ENCODE measurements at regions not wholly inside any gene's neighbourhood (a gene's known extent, or its start where the extent isn't known, plus 50 kb on each side); places are given as distances from the start of the nearest gene placed in this dataset.

DNA sequence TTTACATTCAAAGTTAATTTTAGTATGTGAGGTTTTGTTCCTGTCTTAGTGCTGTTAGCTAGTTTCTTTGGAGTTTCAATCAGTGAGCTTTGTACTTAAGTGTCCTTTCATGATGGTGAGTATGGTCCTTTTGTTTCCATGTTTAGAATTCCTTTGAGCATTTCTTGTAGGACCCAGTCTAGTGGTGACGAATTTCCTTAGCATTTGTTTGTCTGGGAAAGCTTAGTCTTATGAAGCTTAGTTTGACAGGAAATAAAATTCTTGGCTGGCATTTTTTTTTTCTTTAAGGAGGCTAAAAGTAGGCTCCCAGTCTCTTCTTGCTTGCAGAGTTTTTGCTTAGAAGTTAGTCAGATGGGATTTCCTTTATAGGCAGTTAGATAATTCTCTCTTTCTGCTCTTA lies 209.2 kb upstream of the SEMA3C start:
- Histone ChIP-seq H2AFZ (ENCODE audit: low read length) (no peak overlapping the region), H4K20me1 (ENCODE audit: insufficient read depth, low read length) (no peaks in the 10 kb centered on the region), H3F3A (ENCODE audit: insufficient read depth, low read length) (no peaks in the 10 kb centered on the region), H3K36me3 (ENCODE audit: insufficient read depth, low read length) (no peaks in the 10 kb centered on the region), H3K4me3 (ENCODE audit: low read depth, low read length, poor library complexity, severe bottlenecking) (no peak overlapping the region), H3K79me2 (ENCODE audit: insufficient read depth, low read length) (no peaks in the 10 kb centered on the region), H3K4me2 (ENCODE audit: low read length) (no peak overlapping the region), H3K9me3 (ENCODE audit: low read length) (no peaks in the 10 kb centered on the region), H3K9ac (ENCODE audit: low read length) (no peak overlapping the region), H3K27ac (ENCODE audit: low read depth, low read length, poor library complexity, severe bottlenecking) (no peak overlapping the region), H3K27me3 (ENCODE audit: insufficient read depth, low read length) (no peaks in the 10 kb centered on the region), H3K4me1 (ENCODE audit: insufficient read depth, low read length, severe bottlenecking) (no peaks in the 10 kb centered on the region), H3K9me2 (ENCODE audit: low read depth, low read length) (no peaks in the 10 kb centered on the region)
- TF ChIP-seq, protein P1, sequence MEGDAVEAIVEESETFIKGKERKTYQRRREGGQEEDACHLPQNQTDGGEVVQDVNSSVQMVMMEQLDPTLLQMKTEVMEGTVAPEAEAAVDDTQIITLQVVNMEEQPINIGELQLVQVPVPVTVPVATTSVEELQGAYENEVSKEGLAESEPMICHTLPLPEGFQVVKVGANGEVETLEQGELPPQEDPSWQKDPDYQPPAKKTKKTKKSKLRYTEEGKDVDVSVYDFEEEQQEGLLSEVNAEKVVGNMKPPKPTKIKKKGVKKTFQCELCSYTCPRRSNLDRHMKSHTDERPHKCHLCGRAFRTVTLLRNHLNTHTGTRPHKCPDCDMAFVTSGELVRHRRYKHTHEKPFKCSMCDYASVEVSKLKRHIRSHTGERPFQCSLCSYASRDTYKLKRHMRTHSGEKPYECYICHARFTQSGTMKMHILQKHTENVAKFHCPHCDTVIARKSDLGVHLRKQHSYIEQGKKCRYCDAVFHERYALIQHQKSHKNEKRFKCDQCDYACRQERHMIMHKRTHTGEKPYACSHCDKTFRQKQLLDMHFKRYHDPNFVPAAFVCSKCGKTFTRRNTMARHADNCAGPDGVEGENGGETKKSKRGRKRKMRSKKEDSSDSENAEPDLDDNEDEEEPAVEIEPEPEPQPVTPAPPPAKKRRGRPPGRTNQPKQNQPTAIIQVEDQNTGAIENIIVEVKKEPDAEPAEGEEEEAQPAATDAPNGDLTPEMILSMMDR (IDR thresholded peaks at IDR 0.05; ENCODE audit: low read length) = no peak
- TF ChIP-seq EZH2 (IDR thresholded peaks at IDR 0.05; ENCODE audit: borderline replicate concordance, low read length) = no peak

DNA sequence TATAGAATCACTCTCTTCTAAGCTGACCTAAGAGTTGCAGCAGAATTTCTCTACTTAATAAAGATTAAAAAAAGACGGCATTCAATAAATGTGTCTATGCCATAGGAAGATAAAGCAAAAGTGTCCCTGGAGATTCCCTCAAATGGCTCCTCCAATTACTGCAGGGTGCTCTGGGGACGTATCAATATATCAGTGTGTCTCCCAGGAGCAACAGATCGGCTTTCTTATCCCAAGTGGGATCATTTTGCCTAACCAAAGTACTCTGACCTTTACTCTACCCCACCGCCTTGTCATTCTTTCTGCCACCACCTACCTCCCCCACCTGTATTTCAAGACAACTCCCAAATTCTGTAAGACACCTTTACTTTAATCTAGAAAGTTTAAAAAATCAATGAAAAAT lies 202.0 kb upstream of the SEMA3C start:
- TF ChIP-seq EZH2 (IDR thresholded peaks at IDR 0.05; ENCODE audit: borderline replicate concordance, low read length) = no peak
- TF ChIP-seq, protein P1 (IDR thresholded peaks at IDR 0.05; ENCODE audit: low read length) = no peak
- no peaks in the 10 kb centered on the region for H3F3A ChIP-seq (ENCODE audit: insufficient read depth, low read length)
- no peak overlapping the region for H3K4me3 ChIP-seq (ENCODE audit: low read depth, low read length, poor library complexity, severe bottlenecking)

DNA sequence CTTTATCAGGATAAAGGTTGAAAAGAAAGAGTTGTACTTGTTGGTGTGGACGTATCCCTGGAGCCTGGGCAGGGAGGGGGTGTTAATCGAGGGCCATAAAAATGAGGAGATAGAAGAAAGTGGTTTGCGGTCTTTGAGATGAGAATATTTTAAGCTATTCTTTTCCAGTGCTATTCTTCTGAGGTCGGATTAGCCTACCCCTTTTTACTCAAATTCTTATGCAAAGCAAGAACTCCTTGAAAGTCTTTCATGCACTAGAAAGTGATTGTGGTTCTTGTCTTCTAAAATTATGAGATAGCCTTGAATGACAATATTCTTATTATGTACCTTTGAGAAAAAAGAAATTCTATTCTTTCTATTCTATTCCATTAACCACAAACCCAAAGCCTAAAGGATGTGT lies 201.3 kb upstream of the SEMA3C start:
- Histone ChIP-seq H3K79me2 (ENCODE audit: insufficient read depth, low read length) (no peaks in the 10 kb centered on the region), H3F3A (ENCODE audit: insufficient read depth, low read length) (no peaks in the 10 kb centered on the region)

More for the DNA sequence above, 202.0 kb upstream of the SEMA3C start:
- Histone ChIP-seq H3K4me1 (ENCODE audit: insufficient read depth, low read length, severe bottlenecking) (no peaks in the 10 kb centered on the region), H3K27ac (ENCODE audit: low read depth, low read length, poor library complexity, severe bottlenecking) (no peak overlapping the region), H3K9me2 (ENCODE audit: low read depth, low read length) (no peaks in the 10 kb centered on the region), H3K9me3 (ENCODE audit: low read length) (no peaks in the 10 kb centered on the region), H2AFZ (ENCODE audit: low read length) (no peak overlapping the region), H3K4me2 (ENCODE audit: low read length) (no peak overlapping the region), H3K79me2 (ENCODE audit: insufficient read depth, low read length) (no peaks in the 10 kb centered on the region), H3K36me3 (ENCODE audit: insufficient read depth, low read length) (no peaks in the 10 kb centered on the region), H4K20me1 (ENCODE audit: insufficient read depth, low read length) (no peaks in the 10 kb centered on the region), H3K9ac (ENCODE audit: low read length) (no peak overlapping the region), H3K27me3 (ENCODE audit: insufficient read depth, low read length) (no peaks in the 10 kb centered on the region)

More for the DNA sequence above, 201.3 kb upstream of the SEMA3C start:
- Histone ChIP-seq H3K9ac (ENCODE audit: low read length) (no peak overlapping the region), H3K4me1 (ENCODE audit: insufficient read depth, low read length, severe bottlenecking) (no peaks in the 10 kb centered on the region), H3K4me2 (ENCODE audit: low read length) (no peak overlapping the region), H3K9me3 (ENCODE audit: low read length) (no peaks in the 10 kb centered on the region), H3K27me3 (ENCODE audit: insufficient read depth, low read length) (no peaks in the 10 kb centered on the region), H3K27ac (ENCODE audit: low read depth, low read length, poor library complexity, severe bottlenecking) (no peak overlapping the region), H2AFZ (ENCODE audit: low read length) (no peak overlapping the region), H3K36me3 (ENCODE audit: insufficient read depth, low read length) (no peaks in the 10 kb centered on the region), H4K20me1 (ENCODE audit: insufficient read depth, low read length) (no peaks in the 10 kb centered on the region), H3K9me2 (ENCODE audit: low read depth, low read length) (no peaks in the 10 kb centered on the region), H3K4me3 (ENCODE audit: low read depth, low read length, poor library complexity, severe bottlenecking) (no peak overlapping the region)
- TF ChIP-seq, protein P1 (IDR thresholded peaks at IDR 0.05; ENCODE audit: low read length) = no peak
- TF ChIP-seq EZH2 (IDR thresholded peaks at IDR 0.05; ENCODE audit: borderline replicate concordance, low read length) = no peak

Measured in OCI-LY1 (cell line).